Cardiac septum (tissue), 1 donor: ENCODE measurements at regions not wholly inside any gene's neighbourhood (a gene's known extent, or its start where the extent isn't known, plus 50 kb on each side); places are given as distances from the start of the nearest gene placed in this dataset. TPM values are rescaled to one million over a fixed set of nuclear protein-coding genes. Genes with fewer than 3 reads are reported as not detected.

Experiments
- microRNA-seq: library from miRNA; unstranded; fragments of <30 nt; microRNA quantifications from one replicate; pipeline ENCODE4 v1.2.0, GENCODE V29; 2020
- donor health status: DM: no; HTN: no; CAD: no.

Small RNA genes lying in the stretch of these regions (microRNA-seq; reads per million reads assigned to microRNA genes)
- not detected for gene MIR663B
